GM21423 (cell line): ENCODE measurements at regions not wholly inside any gene's neighbourhood (a gene's known extent, or its start where the extent isn't known, plus 50 kb on each side); places are given as distances from the start of the nearest gene placed in this dataset.
"Not testable (repeated sequence)": the region's sequence is repeated elsewhere in the genome, so short reads cannot be mapped to it uniquely, and the experiment has no call there.

Source experiments
- ATAC-seq: cut with Tn5 transposase; IDR thresholded peaks from one replicate; pipeline ENCODE4 v1.9.1; 2021; ENCODE audit warnings: mild to moderate bottlenecking, moderate library complexity; ENCODE audit not compliant: unreplicated experiment

DNA sequence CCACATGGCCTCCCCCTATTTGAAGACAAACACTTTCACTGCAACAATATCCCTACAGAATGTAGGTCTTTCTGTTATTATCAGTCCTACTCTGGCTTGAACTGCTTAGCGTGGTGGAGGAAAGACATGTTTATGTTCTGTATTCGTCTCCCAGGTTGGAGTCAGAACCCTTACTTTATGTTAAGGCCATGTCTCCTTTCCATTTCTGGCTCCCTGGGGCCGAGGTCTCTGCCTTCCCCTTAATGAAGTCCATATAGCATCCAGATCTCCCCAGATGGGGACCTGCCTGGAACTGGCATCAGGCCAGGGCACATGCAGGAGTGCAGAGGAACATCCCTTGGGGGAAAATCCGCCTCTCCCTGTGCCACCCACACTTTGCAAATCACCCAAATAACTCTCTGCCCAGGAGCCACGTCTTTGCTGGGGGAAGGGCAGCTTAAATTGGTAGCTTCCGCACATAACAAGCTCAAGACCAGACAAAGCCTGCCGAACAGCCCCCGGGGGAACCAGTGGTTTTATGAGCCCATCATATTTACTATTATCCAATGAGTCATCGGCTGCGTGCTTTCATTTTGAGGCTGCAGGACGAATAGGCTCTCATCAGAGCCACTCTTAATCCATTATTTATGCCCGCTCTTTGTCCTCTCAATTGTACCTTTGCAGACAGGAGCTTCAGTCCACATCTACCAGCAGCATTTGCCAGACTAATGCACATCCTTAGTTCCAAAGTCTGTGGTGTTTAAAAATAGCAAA is 237.0 kb downstream of the UACA start:
- ATAC-seq = no peak

DNA sequence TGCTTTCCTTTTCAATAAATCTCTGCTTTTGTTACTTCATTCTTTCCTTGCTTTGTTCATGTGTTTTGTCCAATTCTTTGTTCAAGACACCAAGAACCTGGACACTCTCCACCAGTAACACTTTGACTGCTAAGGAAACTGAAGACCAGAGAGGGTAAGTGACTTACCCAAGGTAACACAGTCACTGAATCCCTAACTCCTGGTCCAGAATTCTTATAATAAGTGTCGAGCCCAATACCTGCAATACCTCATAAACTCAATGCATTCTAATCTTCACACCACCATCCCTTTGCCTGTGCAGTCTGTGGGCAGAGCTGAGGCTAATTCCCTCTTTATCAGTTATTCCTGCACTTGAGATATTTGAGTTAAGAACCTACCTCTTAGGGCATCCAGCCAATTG is 237.8 kb downstream of the UACA start:
- ATAC-seq = no peak

DNA sequence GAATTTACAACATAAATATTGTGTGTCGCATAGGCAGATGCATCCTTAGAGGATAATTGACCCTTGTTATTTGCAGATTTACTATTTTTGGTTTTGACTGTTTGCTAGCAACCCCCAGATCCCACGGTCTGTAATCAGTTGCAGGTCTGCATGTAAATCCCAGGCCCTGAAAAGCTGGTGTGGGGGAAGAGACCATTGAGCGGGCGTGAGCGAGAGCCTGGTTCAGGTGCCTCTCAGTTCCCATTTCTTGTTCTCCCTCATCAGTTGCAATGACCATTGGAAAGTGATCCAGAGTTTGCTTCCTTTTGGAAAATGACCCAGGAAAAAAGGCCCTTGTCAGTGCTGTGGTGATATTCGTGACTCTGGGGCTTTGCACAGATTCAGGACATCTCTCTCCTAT is 238.9 kb downstream of the UACA start:
- no peak for ATAC-seq

DNA sequence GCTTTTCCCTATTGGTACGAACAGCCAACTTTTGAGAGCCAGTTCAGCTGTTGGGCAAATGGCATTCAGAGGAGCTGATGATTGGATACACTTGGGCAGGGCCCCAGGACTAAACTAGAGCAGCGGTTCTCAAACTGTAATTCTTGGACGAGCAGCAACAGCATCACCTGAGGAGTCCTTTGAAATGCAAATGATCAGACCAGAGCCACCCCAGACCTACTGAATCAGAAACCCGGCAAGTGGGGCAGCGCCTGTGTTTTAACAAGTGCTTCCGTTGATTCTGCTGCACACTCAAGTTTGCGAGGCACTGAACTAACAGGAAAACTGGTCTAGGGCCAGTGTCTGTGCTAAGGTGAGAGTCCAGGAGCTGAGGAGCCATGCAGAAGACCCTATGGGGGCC is 239.7 kb downstream of the UACA start:
- no peak for ATAC-seq

DNA sequence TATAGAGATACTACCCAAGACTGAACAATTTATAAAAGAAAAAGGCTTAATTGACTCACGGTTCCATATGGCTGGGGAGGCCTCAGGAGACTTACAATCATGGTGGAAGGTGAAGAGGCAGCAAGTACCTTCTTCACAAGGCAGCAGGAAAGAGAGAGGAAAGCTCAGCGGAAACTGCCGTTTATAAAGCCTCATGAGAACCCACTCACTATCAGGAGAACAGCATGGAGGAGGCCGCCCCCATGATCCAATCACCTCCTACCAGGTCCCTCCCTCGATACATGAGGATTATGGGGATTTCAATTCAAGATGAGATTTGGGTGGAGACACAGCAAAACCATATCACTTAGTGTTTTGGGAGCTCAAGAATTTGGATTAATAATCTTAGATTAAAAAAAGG is 240.2 kb downstream of the UACA start:
- no peak for ATAC-seq

DNA sequence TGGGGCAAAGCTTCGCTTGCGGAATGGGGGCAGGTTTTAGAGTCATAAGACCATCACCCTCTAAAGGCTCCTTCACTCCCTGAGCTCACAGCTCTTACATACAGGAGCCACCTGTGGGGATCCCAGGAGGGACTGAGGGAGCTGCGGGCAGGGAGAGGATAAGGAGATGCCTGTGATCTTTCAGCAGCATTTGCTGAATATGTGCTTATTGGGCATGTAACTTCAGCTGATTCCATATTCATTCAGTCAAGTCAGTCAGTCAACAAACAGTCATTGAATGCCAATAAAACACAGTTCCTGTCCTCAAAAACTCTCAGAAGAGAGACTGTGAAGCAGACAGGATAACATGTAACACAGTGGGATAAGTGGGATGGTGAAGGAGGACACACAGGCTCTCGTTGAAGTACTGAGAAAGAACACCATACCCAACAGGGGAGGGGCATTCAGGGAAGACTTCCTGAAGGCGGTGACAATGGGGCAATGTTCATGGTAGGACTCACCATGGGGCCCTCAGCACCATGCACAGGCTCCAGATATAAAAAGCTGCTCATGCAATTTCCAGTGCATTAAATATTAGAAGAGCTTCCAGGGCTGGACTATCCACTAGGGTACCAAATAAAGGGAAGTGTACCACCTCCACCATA is 240.9 kb downstream of the UACA start:
- no peak for ATAC-seq

DNA sequence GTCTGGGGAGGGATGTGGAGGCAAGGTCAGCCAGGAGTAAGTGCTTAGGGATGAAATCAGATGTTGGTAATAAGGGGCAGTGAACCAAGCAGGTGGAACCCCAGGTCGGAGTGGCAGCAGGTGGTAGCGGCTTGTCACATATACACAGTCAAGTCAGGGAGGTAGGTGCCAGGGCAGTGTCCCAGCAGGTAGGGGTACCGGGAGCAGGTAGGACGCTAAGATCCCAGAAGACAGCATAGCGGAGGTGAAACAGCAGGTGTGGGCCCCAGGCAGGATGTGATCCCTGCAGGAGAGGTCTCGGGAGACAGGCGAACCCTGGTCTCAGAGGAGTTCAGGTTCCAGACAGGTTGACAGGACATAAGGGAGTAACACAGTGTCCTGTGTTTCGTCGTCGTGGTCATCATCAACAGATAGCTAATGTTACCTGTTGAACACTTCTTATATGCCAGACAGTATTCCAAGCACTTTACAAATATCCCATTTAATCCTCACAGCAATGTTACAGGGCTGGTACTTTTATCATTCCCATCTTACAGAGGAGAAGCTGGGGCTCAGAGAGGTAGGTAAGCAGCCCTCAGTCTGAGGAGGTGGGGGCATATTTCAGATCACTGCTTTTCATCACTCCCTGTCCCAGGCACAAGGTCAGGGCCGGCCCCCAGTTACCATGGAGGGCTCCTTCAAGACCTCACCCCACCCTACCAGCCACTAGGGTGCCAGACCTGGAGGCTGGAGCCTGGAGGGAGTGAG is 241.6 kb downstream of the UACA start:
- ATAC-seq = no peak

DNA sequence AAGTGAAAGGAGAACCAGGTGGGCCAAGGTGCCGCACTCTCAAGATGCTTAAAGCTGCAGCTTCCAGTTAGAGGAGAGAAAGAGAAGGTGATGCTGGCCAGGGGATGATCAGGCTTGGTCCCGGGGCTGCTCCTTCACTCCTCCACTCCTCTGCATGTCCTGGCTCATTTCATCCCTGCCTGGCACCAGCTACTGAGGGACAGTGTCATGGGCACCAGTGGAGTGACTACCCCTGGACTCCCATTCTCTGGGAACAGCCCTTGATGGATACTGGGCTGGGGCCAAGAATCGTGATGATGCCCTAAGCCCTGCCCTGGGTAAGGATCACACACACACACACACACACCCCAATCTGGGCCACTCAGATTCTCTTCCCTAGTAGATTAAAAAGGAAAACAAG is 243.7 kb downstream of the UACA start:
- ATAC-seq = no peak

DNA sequence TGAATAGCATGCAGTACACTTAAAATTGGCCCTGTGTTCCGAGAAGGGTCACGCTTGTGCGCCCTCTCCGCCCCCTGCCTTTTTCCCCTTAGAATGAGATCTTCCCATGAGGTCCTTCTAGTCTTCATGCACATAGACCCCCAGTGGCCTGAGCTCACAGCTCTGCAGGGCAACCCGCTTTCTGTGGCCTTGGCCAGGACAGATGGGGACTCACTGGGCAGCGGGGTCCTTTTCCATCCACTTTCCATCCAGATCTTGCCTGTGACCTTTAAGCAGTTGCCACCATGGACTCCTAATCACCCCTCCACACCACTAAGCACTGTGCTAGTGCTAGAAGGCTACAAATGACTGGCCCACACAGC is 244.4 kb downstream of the UACA start:
- no peak for ATAC-seq

DNA sequence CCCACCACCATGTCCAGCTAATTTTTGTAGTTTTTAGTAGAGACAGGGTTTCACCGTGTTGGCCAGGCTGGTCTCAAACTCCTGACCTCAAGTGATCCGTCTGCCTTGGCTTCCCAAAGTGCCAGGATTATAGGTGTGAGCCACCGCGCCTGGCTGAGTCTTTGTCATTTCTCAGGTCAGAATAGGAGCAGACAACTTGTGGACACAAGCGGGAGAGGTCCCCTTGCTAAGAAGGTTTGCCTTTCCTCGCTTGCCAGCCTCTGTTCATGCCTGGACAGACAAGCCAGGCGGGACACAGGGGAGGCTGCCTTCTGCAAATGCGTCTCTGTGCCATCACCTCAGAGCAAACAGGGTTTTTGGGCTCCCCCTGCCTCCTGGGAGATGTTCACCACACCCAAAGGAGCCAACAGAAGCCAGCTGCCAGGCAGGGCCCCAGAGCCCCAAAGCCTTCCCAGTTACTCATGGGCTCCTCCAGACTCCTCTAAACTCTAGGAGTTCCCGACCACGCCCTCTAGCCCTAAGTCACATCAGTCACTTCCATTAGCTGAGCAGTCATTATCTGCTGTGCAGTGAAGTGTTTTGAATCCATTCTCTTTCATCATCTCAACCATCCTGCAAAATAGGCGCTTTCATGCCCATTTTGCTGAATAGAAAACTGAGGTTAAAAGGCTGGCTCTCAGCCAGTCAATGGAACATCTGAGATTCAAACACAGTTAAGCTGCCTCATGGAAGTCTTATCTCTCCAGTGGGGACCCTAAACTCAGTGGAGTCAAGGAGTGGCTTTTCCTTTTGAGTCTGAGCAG is 245.0 kb downstream of the UACA start:
- ATAC-seq = no peak

DNA sequence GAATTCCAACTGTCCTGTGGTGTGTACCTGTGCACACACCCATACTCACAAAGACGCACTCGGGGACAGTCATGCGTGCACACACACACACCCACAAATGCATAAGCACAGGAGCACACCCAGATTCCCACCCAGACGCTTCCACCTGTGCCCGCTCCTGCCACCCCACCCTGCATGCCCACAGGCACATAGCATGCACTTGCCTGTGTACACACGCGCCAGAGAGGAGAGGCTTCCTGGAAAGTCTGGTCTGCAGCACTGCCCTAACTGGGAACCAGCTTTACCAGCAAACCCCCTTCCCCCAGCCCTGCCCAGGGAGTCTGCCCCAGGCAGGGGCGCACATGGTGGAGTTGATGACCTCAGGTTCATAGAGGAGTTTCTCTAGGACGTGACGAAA is 246.2 kb downstream of the UACA start:
- no peak for ATAC-seq

DNA sequence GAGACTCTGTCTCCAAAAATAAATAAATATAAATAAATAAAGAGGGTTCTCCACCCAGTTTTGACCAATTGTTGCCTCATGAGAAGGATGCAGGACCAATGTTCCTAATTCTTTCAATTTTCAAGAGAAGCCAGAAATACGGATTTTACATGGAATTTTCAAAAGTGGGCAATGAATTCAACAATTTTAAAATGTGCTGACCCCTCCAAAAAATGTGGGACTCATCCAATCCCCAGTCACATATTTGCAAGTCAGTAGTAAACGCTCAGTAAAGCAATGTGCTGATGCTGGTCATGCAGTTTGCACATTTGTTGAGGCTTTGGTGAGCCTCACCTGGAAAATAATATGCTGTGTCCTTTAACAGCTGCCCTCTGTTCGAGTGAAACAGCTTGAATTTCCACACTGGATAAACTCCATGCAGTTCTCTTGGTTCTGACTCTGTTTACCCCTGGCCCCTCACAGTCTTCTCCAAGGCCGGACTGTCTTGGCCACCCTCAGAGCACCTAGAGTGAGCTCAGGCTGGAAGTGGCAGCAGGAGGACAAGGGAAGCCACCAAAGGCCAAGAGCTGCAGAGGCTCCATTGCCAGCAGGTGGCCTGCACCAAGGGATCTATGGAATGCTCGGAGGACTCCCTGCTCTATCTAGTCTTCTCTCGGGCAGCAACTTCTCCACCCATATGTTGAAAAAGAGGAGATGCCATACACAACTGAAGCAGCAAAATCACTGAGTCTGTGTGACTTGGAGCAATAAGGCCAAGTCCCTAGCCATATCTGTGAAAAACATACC is 246.8 kb downstream of the UACA start:
- no peak for ATAC-seq

DNA sequence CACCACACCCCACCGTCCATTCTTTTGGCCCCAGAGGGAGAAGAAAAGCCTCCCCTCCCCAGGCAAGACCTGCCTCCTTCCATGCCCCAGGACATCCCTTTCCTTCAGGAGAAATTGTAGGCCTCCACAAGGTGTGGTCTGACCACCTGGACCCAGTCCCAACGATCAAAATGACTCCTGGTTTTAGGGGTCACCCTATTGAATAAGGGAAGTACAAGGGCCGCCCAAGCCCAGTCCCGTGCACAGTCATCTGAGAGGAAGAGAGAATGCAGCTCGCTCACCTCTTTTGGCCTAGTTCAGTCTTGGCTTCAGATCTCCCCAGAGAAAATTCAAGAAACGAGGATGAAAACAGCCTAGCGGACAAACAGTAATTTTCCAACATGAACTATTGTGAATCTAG is 249.1 kb downstream of the UACA start:
- ATAC-seq = no peak

DNA sequence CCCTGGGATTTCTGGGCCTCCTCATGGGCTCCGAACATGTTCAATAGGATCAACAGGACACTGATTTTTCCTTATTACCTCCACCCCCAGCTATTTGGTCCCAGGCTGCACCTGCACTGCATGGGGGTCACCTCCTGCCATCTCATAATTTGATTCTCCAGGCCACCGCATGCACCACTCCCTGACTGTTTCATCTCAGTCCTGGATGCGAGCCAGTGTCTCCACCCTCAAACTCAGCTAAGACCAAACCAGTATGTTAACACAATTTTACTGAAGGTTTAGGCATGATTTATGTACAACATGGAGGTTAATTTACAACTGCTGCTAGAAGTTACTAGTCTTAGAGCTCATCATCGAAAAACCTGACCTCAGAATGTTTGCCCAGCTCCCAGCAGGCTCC is 249.5 kb downstream of the UACA start:
- no peak for ATAC-seq

DNA sequence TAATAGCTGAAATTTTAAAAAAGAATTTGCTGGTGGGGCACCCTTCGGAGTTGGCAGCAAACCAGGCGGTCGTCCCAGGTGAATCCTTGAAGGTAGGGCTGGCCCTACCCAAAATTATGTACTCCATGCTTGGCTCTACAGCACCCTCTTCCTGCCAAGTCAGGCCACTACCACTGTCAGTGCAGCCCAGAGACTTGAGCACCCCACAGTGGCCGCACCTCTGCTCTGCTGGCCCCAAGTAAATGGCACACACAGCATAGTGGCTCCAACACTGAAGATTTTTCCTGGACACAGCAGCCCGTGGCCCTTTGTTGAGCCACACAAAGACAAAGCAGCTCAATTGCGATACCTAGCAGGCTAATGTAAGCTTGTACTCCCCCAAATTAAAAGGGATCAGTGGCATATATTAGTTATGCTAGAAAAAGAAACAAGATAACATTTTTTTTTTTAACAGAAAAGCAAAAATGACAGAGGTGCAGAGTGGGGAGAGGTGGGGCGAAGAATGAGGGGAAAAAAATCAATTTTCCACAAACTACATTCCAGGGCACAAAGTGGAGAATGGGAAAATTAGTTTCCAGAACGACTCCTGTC is 250.5 kb downstream of the UACA start:
- peak; percentile 61 for ATAC-seq

DNA sequence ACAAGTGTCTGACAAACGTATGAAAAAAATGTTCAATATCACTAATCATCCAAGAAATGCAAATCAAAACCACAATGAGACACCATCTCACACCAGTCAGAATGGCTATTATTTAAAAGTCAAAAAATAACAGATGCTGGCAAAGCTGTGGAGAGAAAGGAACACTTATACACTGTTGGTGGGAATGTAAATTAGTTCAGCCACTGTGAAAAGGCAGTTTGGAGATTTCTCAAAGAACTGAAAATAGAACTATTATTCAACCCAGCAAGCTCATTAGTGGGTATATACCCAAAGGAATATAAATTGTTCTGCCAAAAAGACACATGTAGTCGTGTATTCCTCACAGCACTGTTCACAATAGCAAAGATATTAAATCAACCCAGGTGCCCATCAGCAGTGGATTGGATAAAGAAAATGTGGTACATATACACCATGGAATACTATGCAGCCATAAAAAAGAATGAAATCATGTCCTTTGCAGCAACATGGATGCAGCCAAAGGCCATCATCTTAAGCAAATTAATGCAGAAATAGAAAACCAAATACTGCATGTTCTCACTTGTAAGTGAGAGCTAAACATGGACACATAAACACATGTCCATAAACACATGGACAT is 251.3 kb downstream of the UACA start:
- ATAC-seq = not testable (repeated sequence)

DNA sequence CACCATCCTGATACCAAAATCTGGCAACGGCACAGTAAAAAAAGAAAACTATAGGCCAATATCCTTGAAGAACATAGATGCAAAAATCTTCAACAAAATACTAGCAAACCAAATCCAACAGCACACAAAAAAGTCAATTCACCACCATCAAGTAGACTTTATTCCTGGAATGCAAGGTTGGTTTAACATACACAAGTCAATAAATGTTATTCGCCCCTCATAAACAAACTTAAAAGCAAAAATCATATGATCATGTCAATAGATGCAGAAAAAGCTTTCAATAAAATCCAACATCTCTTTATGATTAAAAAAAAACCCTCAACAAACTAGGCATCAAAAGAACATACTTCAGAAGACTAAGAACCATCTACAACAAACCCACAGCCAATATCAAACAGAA is 252.9 kb downstream of the UACA start:
- ATAC-seq = no peak

DNA sequence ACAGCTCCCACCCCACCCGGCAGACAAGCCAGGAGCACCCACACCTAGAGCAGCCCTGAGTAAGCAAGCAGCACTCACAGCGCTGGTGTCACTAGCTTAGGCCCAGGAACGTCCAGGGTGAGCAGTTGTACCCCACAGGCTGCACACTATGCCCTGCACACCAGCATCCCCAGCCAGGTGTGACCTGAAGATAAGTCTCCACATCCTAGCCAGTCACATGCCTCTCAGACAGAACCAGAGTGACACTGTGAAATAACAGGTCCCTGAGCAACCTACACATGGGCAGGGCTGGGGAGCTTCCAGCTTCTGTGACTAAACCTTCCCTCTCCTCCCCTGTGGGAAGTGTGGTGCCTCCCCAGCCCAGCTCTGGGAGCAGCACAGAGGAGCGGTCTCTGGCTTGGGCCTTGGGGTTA is 253.6 kb downstream of the UACA start:
- no peak for ATAC-seq

DNA sequence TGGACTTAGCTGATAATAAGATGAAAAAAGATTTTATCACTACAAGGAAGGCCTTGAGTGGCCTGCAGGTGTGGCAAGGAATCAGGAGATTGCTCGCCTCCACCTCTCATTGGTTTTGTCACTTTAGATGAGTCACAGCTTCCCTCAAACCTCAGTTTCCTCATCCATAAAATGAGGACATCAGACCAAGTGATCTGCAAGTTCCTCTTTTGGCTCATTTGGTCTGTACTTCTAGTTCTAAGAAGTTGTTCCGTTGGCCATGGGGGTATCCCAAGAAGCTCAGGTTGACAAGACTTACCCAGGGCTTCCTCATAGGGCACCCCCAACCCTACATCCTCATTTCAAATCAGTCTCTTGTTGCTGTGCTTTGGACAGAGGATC is 254.1 kb downstream of the UACA start:
- no peak for ATAC-seq
